GM19463 (cell line): ENCODE measurements at regions not wholly inside any gene's neighbourhood (a gene's known extent, or its start where the extent isn't known, plus 50 kb on each side); places are given as distances from the start of the nearest gene placed in this dataset.
"Not testable (repeated sequence)": the region's sequence is repeated elsewhere in the genome, so short reads cannot be mapped to it uniquely, and the experiment has no call there.

Experiments used
- ATAC-seq: cut with Tn5 transposase; IDR thresholded peaks from one replicate; pipeline ENCODE4 v1.9.1; 2021; ENCODE audit warnings: mild to moderate bottlenecking, moderate library complexity; ENCODE audit not compliant: unreplicated experiment

DNA sequence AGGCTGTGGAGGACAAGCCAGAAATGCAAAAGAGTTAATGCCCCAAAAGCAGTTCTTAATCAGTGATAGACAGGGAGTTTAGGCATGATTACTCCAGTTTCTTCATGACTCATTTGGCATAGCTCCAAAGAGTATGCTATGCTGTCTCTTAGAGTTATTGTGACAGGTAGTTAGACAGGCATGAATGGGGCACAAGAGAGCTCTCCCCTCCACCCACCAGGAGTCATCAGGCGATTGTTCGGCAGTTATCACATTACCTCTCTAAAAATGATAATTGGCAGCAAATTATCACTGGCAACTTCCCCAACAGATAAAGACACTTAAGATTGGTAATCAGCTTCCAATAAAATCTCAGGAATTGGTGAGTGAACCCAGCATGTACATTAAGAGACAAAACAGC, 320.1 kb downstream of the DAD1 start:
- ATAC-seq, result no peak

DNA sequence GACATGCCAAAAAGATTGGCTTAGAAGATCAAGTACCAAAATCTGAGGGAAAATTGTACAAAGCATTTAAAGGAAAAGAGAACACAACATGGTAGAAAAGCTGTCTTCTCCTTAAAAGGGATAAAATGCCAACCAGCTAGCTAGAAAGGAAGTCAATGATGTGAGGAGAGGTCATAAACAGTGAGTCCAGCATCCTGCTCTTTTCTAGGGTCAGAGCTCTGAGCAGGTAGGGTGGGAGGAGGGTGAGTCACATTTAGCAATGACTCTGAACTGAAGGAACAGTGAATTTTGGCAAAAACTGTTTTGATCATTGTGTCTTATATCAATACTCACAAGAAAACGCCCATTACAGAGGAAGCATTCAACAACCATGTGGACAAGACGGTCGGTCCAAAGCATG, 322.3 kb downstream of the DAD1 start:
- no peak for ATAC-seq

DNA sequence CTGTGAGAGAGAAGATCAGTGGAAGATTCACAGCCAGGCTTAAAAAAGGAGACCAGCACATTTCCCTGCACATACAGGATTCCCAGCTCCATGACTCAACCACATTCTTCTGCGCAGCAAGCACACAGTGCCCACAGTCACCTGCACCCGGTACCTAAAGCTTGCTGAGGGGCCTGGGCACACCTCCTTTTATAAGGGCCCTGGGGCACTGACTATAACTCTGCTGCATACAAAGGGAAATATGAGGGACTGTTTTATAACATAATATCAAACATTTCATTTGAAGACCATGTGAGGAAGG, 322.9 kb downstream of the DAD1 start:
- ATAC-seq, result no peak

DNA sequence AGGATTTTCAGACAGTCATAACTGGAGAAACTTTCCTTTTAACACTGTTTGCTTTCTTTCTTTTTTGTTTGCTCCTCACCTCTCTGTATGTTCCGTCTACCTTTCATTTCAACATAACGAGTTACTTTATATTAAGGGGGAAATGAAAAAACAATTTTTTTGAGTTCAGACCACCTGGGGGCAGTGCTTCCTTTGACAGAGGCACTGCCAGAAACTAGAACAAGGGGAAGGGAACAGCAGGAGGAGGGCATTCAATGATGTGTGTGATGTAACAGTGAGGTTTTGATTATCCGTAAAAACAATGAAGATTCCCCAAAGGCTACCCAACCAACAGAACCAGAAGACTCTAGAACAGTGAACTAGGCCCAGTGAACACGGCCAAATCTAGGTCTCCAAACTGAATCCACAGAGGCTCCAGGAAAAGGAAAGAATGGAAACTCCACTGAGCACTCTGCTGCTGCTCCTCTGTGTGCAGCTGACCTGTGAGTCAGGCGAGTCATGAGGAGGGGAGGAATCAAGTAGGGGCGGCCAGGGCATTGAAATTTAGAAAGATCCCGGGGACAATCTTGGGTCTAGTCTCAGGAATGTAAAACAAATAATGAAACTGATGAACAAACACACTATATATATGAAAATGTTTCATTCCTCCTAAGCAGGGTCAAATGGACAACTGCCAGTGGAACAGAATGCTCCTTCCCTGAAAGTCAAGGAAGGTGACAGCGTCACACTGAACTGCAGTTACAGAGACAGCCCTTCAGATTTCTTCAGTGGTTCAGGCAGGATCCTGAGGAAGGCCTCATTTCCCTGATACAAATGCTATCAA, 323.5 kb downstream of the DAD1 start:
- ATAC-seq, result no peak

DNA sequence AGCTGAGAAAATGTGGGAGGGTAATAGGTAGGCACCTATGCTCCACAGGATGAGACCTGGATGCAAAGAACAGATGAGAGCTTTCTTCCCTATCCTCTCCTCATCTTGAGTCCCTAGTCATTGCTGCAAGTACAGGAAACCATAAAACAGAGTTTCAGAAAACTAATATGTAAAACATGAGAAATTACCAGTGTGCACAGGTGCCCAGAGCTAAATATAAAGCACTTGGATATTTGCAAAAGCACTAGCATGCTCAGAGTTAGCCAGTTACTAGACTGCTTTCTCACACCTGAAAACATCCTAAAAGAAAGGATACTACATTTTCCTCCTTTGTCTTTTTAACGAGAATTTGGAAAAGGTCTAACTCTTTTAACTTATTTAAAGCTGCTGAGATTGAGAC, 324.3 kb downstream of the DAD1 start:
- no peak for ATAC-seq

DNA sequence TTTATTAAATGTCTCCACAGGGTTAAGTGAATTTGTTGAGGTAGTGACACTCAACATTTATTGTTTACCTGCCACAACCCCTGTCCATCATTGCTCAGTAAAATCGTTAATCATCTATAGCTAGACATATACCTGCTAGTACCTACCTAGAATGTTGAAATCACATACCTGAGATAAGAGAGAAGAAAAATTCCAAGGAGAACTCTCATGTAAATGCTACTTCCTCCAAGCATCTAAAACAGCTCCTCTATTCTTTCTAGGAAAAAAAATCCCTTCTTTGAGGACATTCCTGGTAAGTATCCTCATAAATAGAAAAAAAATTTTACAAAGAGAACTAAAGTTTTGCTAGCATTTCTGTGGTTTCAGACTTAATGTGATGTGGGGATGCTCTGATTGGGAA, 325.1 kb downstream of the DAD1 start:
- ATAC-seq, result no peak

DNA sequence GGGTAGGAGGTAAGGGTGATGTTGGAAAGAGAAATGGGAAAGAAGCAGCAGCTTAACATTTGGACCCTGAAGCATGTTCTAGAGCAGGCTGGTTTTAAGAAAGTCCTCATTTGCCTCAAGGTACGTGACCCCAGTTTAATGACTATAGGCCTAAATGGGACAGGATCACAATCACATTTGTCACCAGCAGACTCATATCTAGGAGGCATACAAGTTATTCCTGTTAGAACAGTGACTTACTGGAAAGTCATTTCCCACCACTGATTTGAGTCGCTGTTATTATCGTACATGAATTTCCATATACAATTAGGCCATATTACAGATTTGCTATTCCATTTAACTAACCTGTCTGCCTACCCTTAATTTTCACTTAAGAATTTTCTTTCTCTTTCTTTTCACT, 326.1 kb downstream of the DAD1 start:
- ATAC-seq, result no peak

DNA sequence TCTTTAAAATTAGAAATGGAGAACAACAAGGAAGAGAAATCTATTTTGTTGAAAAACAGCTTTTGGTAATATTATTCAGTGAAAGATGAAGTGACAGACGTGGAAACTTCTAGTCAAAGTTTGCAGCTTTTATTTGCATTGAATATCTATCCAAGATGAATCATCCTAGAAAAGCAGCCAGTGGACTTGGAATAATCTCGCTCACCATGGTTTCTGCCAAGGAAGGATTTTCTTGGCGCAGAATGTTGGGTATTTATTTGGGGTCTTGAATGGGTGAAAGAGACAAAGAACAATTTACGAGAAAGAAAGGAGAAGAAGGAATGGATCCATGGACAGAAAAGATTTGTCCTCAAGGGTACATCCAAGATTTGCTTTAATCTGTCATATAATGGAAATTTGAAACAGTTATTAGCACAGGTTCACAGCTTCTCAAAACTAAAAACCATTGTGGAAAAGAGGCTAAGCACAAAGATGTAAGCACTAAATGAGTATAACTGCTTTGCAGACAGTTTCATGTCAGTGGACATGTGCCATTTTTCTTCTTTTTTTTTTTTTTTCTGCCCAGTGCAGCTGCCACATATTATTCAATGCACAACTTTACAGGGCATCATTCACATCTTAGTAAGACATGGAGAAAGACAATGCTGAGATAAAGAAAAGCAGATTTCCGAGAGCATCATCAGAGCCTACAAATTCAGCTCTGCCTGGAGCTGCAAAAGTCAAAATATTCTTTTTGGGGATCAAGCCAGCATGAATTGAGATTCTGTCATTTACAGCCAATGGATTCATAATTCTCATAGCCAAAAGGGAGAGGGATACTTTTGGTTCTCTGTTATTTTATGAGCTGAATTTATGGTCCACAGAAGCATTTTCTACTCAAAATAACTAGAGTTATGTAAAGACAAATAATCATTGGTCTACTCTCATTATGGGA, 333.7 kb downstream of the DAD1 start:
- no peak for ATAC-seq

DNA sequence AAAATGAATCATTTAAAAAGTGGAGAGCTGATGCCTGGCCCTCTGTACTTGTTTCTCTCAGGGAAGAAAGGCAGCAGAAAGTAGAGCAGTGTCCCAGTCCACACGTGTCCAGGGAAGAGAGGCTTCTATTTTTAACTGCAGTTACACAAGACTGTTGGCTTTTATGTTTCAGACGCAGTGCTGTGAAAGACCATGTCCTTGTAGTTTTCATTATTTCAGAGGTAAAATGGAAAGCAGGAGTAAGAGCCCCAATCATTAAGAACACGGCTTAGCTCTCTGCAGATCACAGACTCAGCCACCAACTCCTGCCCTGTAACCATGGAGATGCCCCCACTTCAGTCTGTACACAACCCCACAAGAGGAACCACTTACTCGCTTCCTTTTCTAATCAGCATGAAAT, 336.3 kb downstream of the DAD1 start:
- ATAC-seq, result no peak

DNA sequence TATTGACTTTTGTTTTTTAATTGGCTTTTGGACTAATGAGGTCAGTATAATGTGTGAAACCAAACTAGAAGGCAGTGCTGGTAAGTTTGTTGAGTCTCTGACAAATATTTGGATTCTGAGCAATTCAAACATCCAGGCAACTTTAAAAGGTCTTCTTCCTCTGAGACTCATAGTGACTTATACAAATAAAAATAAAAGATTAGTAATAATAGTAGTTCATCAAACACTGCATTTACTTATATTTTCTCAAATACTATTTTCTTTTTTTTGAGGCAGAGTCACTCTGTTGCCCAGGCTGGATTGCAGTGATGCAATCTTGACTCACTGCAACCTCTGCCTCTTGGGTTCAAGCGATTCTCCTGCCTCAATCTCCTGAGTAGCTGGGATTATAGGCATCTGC, 337.9 kb downstream of the DAD1 start:
- ATAC-seq, result no peak

DNA sequence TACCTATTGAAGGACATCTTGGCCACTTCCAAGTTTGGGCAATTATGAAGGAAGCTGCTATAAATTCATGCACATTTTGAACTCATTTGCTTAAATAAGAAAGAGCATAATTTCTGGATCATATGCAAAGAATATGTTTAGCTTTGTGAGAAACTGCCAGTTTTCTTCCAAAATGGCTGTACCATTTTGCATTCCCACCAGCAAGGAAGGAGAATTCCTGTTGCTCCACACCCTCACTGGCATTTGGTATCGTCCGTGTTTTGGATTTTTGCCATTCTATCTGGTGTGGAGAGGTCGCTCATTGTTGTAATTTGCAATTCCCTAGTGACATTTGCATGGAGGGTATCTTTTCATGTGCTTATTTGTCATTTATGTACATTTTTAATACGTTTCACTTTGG, 339.3 kb downstream of the DAD1 start:
- no peak for ATAC-seq

DNA sequence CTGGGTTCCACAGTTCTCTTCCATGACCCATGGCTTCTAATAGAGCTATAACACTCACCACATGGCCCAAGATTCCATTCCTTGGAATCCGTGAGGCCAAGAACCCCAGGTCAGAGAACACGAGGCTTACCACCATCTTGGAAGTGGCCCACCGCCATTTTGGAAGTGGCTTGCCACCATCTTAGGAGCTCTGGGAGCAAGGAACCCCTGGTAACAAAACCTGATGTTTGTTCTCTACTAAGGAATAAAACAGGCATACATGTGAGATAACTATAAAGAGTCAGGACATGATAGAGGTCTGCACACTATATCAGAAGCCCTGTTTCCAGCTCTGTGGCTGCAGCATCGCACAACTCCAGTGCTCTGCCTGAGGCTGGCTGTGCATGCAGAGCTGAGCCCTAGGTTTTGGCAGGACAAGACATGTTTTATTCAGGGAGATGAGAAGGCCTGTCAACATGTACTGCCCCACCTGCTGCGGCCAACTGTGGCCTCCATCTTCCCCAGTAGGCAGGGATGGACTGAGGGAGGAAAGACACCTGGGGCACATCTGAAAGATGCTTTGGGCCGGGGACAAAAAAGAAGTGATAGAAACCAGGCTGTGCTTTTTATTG, 344.9 kb downstream of the DAD1 start:
- no peak for ATAC-seq

DNA sequence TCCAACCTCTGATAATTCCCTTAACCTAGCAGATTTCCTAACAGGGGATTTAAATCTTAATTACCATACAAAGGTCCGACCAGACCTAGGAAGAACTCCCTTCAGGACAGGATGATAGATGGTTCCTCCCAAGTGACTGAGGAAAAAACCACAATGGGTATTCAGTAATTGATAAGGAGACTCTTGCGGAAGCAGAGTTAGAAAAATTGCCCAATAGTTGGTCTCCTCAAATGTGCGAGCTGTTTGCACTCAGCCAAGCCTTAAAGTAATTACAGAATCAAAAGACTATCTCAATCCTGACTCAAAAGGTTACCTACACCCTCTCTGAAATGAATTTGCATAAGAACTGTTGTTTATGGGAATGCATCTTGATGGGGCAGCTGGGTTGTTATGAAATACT, 350.7 kb downstream of the DAD1 start:
- not testable (repeated sequence) for ATAC-seq

DNA sequence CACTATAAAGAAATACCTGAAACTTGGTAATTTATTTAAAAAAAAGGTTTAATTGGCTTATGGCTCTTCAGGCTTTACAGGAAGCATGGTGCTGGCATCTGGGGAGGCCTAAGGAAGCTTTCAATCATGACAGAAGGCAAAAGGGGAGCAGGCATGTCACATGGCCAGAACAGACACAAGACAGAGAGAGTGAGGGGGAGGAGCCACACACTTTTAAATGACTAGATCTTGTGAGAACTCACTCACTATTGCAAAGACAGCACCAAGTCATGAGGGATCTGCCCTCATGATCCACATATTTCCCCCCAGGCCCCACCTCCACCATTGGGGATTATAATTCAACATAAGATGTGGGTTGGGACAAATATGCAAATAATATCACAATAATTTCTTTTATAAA, 355.6 kb downstream of the DAD1 start:
- ATAC-seq, result no peak

DNA sequence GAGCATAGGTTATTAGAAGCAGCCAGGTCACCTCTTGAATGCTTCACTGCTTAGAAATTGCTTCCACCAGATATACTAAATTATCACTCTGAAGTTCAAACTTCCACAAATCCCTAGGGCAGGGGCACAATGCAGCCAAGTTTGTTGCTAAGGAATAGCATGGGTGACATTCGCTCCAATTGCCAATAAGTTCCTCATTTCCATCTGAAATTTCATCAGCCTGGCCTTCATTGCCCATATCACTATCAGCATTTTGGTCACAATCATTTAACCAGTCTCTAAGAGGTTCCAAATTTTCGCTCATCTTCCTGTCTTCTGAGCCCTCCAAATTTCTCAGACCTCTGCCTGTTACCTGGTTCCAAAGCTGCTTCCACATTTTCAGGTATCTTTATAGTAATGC, 356.1 kb downstream of the DAD1 start:
- no peak for ATAC-seq

DNA sequence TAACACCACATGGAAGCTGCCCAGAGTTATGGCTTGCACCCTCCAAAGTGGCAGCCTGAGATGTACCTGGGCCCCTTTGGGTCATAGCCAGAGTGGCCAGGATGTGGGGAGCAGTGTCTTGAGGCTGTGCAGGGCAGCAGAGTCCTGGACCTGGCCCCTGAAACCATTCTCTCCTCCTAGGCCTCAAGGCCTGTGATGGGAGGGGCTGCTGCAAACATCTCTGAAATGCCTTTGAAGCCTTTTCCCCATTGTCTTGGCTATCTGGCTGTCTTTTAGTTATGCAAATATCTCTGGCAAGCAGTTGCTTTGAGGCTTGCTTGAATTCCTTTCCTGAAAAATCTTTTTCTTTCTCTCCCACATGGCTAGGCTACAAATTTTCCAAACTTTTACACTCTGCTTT, 356.5 kb downstream of the DAD1 start:
- no peak for ATAC-seq

DNA sequence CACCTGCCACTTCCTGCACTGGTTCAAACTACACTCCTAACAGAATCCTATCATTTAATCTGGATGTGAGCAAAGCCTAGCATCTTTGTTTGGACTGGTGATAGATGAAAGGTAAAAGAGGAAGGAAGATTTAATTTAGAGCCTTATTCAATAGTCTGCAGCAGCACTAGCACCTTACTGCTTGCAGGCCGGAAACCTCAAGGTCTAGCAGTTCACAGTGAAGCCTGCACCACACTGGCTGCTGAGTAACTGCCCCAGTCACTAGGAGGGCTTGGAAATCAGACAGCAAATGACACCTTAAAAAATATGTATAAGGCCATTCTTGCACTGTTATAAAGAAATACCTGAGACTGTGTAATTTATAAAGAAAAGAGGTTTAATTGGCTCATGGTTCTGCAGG, 358.0 kb downstream of the DAD1 start:
- no peak for ATAC-seq

DNA sequence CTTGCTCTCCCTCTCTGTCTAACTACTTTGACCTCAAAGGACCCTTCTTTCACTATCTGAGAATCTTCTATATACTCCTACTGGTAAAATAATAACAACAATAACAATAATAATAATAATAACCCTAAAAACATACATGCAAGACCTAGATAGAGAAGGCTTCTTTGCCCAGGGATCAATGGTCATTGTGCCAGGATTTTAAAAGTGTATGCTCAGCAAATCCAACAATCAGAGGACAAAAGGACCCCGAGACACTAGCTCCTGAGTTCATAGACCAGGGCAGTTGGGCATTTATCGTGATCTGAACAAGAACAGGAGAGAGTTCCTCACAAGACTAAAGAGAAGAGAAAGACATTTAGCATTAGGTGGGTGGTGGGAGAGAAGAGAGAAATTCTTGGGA, 358.5 kb downstream of the DAD1 start:
- no peak for ATAC-seq

DNA sequence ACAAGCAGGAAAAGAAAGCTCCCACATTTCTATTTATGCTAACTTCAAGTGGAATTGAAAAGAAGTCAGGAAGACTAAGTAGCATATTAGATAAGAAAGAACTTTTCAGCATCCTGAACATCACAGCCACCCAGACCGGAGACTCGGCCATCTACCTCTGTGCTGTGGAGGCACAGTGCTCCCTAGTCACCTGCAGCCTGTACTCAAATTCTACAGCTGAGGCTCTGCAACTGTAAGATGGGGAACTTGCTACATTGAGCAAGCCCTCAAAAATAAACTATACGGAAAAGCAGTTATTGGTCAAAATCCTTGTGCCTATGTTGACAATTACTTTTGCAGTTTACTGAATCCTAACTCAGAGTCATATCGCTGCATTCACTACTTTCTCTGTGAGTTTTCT, 361.9 kb downstream of the DAD1 start:
- ATAC-seq, result no peak

DNA sequence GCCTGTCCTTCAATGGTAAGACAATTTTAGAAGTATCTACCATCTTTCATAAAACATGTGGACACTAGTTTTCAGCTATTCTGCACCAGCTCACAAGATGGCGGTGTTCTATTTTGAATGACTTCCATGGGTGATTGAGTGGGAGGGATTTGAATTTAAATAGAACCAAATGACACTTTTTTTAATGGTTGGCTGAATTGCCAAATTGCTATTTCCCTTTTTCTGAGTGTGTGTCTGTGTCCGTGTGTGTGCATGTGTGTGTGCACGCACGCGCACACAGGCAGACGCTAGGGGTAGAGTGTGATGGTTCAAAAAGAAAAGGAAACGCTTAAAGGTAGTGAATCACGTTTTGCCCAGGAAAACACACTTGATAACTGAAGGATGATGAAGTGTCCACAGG, 362.6 kb downstream of the DAD1 start:
- no peak for ATAC-seq

DNA sequence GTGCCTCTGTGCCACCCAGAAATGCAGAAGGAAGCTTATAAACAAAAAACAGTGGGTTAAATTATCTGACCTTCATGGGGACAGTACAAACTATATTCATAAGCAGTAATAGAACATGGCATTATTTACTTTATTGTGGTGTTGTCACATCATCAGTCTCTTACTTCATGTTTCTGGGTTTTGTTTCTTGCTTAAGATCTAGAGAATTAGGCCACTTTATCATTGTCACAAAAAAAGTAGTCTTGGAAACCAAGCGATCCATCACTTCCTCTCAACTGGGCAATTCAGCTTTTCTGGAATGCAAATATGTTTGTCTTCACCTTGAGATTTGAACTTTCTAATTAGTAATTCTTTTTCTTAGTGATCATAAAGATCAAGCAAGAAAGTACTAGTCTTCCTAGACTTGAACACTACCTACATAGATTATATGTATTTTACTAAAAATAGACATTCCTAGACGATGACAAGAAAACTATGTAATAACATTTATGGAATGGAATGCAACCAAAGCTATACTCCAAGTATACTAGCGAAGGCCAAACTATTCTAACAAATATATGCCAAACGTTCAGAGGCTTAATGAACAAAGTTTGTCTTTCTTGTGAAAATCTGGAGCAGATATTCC, 363.4 kb downstream of the DAD1 start:
- no peak for ATAC-seq

DNA sequence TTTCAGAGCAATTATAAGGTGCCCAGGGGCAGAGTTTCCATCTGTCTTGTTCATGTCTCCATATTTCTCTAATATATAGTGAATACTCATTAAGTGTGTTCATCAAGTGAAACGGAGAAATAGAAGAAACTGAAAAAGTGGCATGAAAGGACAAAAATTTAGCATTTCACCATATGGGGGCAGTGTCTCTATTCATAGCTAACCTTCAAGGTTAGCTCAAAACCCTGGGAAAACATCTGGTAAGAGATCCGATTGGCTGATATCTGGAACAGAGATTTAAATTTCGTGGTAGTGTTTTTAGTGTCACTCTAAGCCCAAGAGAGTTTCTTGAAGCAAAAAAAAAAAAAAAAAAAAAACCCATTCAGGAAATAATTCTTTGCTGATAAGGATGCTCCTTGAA, 367.5 kb downstream of the DAD1 start:
- ATAC-seq, result no peak
